Fibroblast of peridontal ligament (primary cell): ENCODE measurements at regions not wholly inside any gene's neighbourhood (a gene's known extent, or its start where the extent isn't known, plus 50 kb on each side); places are given as distances from the start of the nearest gene placed in this dataset.

ENCODE experiments used
- DNase-seq: peaks from one replicate; pipeline ENCODE4 v3.0.0-alpha.2; 2010; ENCODE audit errors: extremely low read depth

DNA sequence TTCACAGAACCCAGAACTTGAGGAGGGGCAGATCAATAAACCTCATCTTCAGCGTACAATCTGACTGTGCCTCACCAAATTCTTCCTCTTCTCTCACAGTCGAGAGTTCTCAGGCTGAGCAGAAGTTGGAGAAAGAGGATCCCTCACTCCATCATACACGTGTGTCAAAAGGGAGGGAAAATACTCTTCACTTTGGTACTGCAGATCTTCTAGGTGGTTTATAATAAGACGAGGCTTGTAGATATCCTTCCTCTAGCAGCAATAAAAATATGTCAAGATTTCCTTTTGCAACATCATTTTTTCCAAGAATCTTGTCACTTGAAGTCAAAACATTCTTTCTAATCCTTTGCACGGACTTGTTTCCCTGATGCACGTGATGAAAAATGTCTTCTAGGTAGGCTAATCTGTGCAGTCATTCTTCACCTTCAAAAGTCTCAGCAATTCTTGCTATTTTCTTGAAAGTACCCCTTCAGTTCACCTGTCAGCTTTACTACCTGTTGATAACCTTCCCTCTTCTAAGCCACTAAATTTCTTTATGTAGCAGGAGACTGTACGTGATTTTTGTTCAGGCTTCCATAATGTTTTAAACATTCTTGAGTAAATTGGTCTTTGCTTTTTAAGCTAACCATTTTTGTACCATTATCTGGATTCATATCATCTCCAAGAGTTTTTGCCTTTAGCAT is 214.1 kb downstream of the NUAK1 start:
- DNase-seq, result no peak

- DNase-seq, result no peak
Measured at GRCh38 chr12:105927564-105927963, 211.2 kb downstream of the NUAK1 start.

- no peak for DNase-seq
Measured at GRCh38 chr12:105928436-105928835, 210.3 kb downstream of the NUAK1 start.

DNA sequence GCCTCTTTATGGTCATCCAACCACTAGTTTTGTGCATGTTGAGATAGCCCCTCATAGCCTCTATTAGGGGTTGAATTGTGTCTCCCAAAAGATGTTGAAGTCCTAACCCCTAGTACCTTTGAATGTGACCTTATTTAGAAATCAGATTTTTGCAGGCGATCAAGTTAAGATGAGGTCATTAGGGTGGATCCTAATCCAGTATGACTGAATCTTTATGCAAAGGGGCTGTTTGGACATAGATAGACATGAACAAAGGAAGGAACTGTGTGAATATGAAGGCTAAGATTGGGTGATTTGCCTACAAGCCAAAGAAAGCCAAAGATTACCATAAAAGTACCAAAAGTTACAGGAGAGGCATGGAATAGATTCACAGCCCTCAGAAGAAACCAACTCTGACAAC is 209.6 kb downstream of the NUAK1 start:
- no peak for DNase-seq

GRCh38 chr12:105930557-105931503 is 207.9 kb downstream of the NUAK1 start:
- DNase-seq, result no peak

DNA sequence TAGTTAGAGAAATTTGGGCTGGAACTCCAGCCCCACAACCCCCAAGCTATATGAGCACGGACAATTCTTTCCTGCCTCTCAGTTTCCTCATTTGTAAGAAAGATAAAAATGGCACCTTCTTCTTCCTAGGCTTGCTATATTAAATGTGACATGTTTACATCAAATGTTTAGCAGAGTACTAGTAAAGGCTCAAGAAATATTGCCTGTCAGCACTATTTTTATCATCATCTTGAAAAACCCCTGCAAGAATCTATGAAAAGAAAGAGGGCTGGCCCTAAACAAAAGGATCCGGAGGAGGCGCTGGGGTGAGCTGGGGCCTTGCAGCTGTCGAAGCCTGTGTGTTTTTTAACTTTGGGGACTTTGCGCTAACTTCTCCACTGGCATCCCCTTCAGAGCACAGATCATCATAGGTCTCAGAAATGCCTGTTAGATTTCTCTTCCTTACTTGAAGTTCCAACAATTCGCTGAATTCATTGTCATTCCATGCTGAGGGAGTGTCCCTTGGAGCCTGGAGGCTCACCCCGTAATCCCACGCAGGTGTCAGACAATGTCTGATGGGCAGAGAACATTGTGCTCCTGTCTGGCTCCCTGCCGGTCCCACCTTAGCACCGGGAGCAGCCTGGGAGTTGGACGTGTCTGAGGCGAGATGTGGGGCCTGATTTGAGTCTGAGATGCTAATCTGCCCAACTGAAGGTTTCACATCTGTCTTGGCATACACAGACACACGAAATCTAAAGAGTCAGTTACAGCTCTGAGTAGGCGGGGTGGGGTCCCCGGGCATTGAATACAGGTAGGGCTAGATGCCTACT is 206.8 kb downstream of the NUAK1 start:
- DNase-seq, result no peak

- peak; percentile 86 for DNase-seq
Measured at GRCh38 chr12:105933671-105934665, 204.8 kb downstream of the NUAK1 start.

- no peak for DNase-seq
Measured at GRCh38 chr12:105935106-105935505, 203.6 kb downstream of the NUAK1 start.

DNA sequence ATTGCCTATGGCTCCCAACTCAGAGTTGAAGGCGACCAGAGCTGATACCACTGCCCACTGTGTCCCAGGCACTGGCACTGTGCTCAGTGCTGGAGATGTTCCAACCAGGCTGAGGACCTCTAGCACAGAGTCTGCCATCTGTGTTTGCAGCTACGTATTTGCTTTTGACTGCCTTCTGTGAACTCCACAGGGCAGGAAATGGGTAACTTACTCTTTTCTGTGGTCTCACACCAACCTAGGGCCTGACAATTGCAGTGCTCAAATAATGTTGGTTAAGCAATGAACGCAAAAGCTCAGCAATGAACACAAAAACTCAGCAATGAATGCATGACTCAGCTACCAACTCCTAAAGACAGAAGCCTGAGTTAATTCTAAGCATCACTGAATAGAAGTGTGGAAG is 202.8 kb downstream of the NUAK1 start:
- DNase-seq, result peak; percentile 35

DNA sequence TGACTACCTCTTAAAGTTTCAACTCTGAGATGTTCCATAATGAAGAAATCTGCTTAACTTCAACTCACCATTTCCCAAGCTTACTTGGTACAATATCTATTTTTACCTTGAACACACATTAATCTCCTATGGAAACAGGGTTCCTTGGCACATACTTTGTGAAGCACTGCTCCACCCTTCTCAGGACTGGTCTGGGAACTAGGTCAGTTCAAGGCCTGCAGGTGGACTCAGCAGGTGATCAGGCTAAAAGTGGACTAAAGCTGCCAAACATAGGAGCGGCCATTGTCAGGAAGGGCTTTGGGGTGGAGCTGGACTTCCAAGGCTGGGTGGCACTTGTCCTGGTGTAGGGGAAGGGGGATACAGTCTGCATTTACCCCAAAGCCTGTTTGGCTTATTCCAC is 202.3 kb downstream of the NUAK1 start:
- no peak for DNase-seq

GRCh38 chr12:105937009-105937408 is 201.7 kb downstream of the NUAK1 start:
- no peak for DNase-seq

GRCh38 chr12:105939181-105939721 is 199.5 kb downstream of the NUAK1 start:
- DNase-seq, result no peak

DNA sequence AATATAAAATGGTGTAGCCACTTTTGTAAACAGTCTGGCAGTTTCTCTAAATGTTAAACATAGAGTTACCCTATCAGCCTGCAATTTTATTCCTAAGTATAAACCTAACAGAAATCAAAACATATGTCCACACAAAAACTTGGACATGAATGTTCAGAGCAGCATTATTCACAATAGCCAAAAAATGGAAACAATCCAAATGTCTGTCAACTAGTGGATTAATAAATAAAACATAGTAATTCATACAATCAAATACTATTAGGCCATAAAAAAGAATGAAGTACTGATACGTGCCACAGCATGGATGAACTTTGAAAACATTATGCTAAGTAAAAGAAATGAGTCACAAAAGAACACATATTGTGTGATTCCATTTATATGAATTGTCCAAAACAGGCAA is 196.5 kb downstream of the NUAK1 start:
- DNase-seq, result no peak

GRCh38 chr12:105943525-105943924 is 195.2 kb downstream of the NUAK1 start:
- DNase-seq, result no peak

GRCh38 chr12:105944628-105945027 is 194.1 kb downstream of the NUAK1 start:
- DNase-seq, result no peak

DNA sequence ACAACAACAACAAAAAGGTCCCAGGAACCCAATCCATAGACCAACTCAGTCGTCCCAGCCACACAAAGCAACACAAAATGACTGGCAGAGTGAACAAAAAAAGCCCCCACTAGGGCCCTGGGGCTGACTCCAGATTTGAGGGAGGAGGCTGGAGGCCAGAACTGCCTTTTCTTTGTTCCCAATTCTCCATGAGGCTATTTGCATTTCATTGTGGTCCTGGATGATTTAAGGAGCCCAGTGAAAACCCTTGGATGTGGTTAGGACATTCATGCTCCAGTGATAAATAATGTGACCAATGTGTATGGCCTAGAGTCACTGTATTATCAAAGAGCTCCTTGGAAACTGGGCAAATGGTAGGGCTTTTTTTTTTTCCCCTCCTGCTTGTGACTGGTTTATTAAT is 192.9 kb downstream of the NUAK1 start:
- DNase-seq, result no peak

DNA sequence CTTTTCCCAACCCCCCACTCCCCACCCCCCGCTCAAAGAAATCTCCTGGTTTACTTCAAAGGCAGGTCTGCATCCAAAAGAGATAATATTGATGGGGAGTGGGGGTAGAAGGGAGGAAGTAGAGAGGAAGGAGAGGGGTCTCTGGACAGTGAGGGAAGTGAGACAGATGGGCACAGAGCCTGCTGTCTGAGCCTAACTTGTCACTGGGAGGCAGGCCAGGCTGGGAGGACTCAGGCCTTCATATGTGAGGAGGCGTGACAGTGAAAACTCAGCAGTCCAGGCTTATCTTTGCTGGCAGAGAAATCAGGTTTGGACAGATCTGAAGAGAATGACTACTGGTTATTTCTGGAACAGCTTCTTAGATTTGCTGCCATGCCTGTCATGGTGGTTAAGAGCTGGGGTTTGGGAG is 192.3 kb downstream of the NUAK1 start:
- no peak for DNase-seq

DNA sequence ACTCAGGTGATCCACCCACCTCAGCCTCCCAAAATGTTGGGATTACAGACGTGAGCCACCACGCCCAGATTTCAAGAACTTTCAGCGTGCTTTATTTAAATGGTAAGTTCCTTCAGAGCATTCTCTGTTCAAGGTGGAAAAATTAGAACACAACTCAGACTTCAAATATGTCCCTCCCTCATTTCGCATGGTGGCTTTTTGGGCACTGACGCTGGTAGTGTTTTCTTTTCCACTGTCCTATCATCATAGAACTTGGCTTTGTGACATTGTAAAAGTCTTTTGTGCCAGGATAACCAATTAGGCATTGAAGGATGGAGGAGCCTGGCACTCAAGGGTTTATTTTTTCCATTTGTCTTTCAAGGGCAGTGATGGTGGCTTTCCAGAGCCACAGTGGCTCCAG is 190.8 kb downstream of the NUAK1 start:
- no peak for DNase-seq

GRCh38 chr12:105948331-105948730 is 190.4 kb downstream of the NUAK1 start:
- peak; percentile 6 for DNase-seq

GRCh38 chr12:105949391-105949790 is 189.4 kb downstream of the NUAK1 start:
- no peak for DNase-seq

GRCh38 chr12:105951732-105952131 is 187.0 kb downstream of the NUAK1 start:
- no peak for DNase-seq
